Middle frontal gyrus (tissue), 1 donor: ENCODE measurements at regions not wholly inside any gene's neighbourhood (a gene's known extent, or its start where the extent isn't known, plus 50 kb on each side); places are given as distances from the start of the nearest gene placed in this dataset.
"Not testable (repeated sequence)": the region's sequence is repeated elsewhere in the genome, so short reads cannot be mapped to it uniquely, and the experiment has no call there.

Source experiments
- DNase-seq: peaks from one replicate; pipeline ENCODE4 v3.0.0-alpha.2; 2015; ENCODE audit warnings: low spot score; ENCODE audit errors: extremely low spot score

DNA sequence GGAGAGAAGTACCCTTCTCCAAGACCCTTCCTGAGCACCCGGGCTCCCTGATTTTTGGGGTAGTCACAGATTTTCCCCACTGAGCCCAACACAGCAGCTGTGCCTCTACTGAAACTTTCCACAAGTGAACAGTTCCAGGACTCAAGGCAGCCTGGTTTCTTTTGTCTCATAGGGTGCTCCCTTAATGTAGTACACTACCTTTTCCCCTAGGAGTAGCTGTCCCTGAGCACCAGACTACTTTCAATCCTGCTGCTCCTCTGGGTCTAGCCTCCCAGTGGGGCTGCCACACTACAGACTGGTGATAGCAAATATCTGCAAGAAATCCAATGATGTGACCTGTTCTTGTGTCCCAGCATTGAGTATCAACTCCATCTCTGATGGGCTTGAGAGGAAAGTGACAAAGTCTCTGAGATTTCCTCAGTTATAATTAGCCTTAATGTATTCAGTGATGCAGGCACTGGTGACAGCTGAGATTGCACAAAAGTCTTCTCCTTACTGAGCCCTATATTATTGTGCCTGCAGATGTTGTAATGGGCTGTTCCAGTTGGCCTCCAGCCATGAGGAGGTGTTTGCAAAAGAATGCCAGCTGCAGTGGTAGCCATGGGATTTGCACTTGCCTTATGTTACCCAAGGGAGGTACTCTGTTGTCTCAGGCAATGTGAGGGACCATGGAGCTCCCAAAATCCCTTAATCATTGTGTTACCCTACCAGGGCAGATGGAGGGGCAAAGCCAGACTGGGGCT lies 1802.5 kb downstream of the EFNA5 start:
- DNase-seq, result no peak

DNA sequence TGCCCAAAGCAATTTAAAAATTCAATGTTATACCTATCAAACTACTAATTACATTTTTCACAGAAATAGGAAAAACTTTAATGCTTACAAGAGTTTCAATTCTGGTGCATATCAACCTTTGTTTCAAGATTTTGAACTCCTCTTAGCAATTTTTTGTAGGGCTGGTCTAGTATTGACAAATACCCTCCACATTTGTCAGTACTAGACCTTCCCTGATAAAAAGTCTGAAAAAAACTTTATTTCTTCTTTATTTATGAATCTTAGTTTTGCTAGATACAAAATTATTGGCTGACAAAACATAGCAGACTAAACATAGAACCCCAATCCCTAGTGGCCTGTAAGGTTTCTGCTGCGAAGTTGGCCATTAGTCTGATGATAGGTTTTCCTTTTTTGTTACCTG lies 1804.9 kb downstream of the EFNA5 start:
- no peak for DNase-seq

GRCh38 chr5:105859350-105859749 lies 1811.4 kb downstream of the EFNA5 start:
- not testable (repeated sequence) for DNase-seq

DNA sequence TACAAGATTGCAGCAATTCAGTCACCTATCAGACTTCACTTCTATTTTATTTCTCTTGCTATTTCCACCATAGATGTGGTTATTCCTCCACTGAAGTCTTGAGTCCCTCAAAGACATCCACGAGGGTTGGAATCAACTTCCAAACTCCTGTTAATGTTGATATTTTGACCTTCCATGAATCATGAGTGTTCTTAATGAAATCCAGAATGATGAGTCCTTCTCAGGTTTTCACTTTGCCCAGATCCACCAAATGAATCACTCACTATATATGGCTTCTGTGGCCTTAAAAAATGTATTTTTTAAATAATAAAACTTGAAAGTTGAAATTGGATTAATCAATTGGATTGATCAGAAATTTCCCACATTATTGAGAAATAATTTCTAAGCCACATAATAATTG lies 1821.0 kb downstream of the EFNA5 start:
- DNase-seq, result no peak

- no peak for DNase-seq
Observed at GRCh38 chr5:105840800-105841199, 1829.9 kb downstream of the EFNA5 start.

DNA sequence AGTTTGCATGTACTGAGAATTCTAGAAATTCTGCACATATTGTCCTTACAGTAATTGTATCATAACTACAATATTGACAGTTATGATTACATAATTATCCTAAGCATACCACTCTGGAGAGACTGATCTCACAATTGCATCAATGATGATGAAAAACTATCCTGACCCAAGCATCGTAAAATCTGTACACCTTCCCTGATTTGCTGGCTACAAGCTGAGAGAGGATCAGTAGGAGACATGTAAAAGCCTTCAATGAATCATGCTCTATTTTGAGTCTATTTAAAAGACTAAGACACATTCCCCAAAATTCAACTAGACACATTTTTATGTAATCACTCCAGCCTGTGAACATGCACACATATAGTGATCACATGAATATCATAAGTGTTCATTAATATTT lies 1833.8 kb downstream of the EFNA5 start:
- no peak for DNase-seq

- DNase-seq, result no peak
Observed at GRCh38 chr5:105836268-105836667, 1834.5 kb downstream of the EFNA5 start.

GRCh38 chr5:105828821-105829220 lies 1841.9 kb downstream of the EFNA5 start:
- DNase-seq, result no peak

GRCh38 chr5:105821800-105822199 lies 1848.9 kb downstream of the EFNA5 start:
- DNase-seq, result no peak

- no peak for DNase-seq
Observed at GRCh38 chr5:105817914-105818313, 1852.8 kb downstream of the EFNA5 start.

- DNase-seq, result no peak
Observed at GRCh38 chr5:105817416-105817815, 1853.3 kb downstream of the EFNA5 start.

DNA sequence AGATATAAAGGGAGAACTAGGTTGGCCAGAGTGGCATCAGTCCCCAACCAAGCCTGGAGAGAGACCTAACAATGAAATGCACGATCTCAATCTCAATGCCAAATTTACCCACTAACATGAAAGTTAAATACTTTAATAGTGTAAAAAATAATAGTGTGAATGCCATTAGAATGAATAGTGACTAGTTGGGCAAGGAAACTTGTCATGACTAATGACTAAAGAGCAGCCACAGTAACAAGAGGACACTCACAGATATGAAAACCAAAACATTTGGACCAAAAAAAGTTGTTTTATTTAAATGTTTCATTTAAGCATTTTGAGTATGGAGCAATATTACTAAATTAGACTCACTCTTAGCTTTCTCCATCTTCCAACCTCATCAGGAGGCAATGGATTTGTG lies 1853.8 kb downstream of the EFNA5 start:
- DNase-seq, result no peak

- DNase-seq, result no peak
Observed at GRCh38 chr5:105812304-105812703, 1858.4 kb downstream of the EFNA5 start.

GRCh38 chr5:105807951-105808350 lies 1862.8 kb downstream of the EFNA5 start:
- DNase-seq, result no peak

DNA sequence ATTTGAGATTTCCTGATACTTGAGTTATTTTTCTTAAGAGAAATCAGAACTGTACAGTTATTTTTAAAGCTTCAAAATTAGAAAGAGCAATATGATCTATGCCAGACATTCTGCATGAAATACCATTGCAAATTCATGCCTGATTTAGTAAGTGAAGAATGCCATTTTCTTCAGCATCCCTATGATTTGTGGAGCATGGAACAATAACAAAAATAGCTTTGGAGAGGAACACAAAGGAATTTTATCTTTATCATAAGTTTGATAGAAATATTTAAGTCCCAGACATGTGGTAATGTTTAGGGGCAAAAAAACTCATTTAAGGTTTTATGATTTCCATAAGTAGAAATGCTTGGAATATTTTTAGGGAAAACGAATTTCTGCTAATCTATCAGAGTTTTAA lies 1863.4 kb downstream of the EFNA5 start:
- no peak for DNase-seq

DNA sequence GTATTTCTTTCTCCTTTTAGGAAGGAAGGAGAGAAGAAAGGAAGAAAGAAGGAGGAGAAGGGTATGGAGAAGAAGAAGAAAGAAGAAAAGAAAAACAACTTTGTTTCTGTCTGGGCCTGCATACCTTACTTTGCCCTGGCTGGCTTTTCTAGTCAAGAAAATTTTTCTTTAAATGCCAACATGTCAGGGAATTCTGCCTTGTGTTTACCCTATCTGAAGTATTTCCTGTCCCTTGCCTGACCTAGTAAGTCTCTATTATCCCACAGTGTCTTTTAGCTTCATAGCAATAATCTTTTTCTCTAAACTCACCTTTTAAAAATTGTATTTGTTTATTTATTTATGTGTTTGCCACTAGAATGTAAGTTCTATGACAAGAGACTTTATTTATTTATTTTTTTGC lies 1864.1 kb downstream of the EFNA5 start:
- no peak for DNase-seq

- DNase-seq, result no peak
Observed at GRCh38 chr5:105803431-105803830, 1867.3 kb downstream of the EFNA5 start.

GRCh38 chr5:105794578-105794977 lies 1876.2 kb downstream of the EFNA5 start:
- DNase-seq, result no peak

DNA sequence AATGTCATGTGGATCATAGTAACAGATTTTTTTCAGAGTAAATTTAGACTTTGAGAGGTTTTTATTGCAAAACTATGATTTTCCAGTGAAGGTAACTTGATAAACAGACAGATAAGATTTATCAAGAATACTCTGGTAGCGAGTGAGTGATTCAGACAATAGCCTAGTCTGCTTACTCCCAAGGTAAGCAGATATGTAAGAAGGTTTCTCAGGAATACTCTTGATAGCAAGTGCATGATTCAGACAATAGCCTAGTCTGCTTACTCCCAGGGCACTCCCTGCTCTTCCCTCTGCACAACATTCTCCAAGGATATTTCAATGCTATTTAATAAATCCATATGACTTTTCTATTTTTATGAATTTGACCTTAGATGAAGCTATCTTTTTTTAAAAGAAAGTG lies 1881.5 kb downstream of the EFNA5 start:
- DNase-seq, result no peak

GRCh38 chr5:105783811-105784210 lies 1886.9 kb downstream of the EFNA5 start:
- no peak for DNase-seq

GRCh38 chr5:105782501-105782900 lies 1888.2 kb downstream of the EFNA5 start:
- DNase-seq, result no peak

- no peak for DNase-seq
Observed at GRCh38 chr5:105773241-105773640, 1897.5 kb downstream of the EFNA5 start.

- DNase-seq, result no peak
Observed at GRCh38 chr5:105767267-105767666, 1903.5 kb downstream of the EFNA5 start.

- no peak for DNase-seq
Observed at GRCh38 chr5:105762728-105763127, 1908.0 kb downstream of the EFNA5 start.
